T-helper 1 cell treated with Interleukin-12 subunit alpha and Interleukin-12 subunit beta and Interleukin-4 antibody, amounts not matched to agents 30 ng/mL and 1 ng/mL, for 36 hours (primary cell): ENCODE measurements at regions not wholly inside any gene's neighbourhood (a gene's known extent, or its start where the extent isn't known, plus 50 kb on each side); places are given as distances from the start of the nearest gene placed in this dataset.

Experiments used
- intact Hi-C: fragments of 100-400 bp; cut with micrococcal nuclease; formaldehyde crosslinking; loops from one replicate; pipeline ENCODE4 v1.15.1; 2024

DNA sequence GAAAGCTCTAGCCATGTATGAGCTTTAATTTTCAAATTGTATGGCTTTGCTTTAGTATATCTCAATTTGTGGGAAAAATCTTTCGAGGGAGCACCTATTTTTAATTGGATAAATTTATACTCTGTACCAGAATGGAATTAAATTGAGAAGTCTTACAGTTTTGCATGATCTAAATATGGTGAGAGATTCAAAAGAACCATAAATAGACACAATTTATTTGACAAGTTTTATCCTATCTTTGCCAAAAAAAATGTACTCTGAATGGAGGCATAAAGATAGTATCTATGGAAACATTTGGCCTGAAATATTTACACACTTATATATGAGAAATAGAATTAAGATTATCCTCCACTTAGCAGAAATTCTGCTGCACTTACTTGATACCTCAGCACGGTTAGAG is 238.4 kb downstream of the NDUFA10 start:
- intact Hi-C loops, result no loop called here

- intact Hi-C loops, result no loop called here
Measured at GRCh38 chr2:239781454-239781853, 243.7 kb downstream of the NDUFA10 start.

DNA sequence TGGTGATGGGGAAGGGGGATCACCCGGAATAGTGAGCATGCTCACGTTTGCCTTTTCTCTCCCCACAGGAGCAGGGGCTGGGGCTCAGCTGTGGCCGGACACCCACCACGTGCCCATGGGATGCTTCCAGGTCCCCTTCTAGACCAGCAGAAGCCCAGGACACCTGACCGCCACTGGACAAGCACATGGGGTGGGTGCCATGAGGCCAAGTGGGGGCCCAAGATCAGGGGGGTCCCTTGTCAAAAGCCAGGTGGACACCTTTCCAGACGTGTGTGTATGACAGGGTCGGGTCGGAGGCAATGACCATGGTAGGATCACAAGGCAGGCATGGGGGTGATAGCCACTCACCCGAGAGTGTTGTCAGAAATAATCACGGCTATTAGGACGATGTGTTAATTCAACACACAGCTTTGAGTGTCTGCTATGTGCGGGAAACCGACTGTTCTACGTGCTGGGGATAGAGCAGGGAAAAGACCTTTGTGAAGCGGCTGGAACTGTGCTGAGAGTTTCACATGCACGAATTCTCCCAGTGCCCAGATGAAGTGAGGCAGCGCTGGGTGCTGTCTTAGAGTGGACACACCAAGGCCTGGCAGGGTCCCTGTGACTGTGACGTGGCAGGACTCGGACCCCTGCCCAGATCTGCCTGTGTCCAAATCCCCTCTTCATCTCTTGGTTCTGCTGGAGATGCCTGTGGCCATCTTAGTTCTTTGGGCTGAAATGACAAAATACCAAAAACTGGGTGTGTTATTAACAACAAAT is 244.7 kb downstream of the NDUFA10 start:
- intact Hi-C loops, result no loop called here

GRCh38 chr2:239779584-239779983 is 245.6 kb downstream of the NDUFA10 start:
- intact Hi-C loops, result no loop called here

DNA sequence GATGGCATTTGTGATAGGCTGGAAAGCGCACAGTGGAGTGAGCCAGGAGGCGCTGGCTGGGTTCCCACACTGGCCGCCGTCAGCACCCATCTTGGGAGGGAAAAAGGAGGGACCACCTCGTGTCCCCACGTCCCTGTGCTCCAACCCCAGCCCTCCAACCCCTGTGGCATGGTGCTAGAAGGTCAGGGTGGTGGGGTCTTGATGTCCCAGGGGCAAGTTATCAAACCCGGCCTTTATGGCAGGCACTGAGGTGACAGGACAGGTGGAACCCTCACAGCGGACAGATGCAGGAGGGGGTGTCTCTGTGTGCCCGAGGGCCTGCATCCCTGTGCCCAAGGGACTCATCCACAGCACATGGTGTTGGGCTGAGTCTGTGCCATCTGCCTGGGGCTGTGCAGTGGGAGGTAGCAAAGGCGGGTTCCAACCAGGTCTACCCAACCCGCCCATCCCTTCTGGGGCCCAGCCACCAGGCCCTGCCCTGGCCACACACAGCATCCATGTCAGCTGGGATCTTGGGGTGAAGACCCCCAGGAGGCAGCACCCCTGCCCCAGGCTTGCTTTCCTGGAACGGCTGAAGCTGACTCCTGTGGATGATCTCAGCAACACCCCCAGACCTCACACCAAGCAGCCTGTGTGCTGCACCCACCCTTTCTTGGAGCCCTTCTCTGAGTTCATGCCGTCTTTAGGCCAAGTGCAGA is 246.1 kb downstream of the NDUFA10 start:
- intact Hi-C loops, result no loop called here

- intact Hi-C loops, result no loop called here
Measured at GRCh38 chr2:239778042-239778851, 246.9 kb downstream of the NDUFA10 start.

GRCh38 chr2:239777219-239777618 is 247.9 kb downstream of the NDUFA10 start:
- intact Hi-C loops, result no loop called here

- intact Hi-C loops, result no loop called here
Measured at GRCh38 chr2:239776436-239777005, 248.6 kb downstream of the NDUFA10 start.

DNA sequence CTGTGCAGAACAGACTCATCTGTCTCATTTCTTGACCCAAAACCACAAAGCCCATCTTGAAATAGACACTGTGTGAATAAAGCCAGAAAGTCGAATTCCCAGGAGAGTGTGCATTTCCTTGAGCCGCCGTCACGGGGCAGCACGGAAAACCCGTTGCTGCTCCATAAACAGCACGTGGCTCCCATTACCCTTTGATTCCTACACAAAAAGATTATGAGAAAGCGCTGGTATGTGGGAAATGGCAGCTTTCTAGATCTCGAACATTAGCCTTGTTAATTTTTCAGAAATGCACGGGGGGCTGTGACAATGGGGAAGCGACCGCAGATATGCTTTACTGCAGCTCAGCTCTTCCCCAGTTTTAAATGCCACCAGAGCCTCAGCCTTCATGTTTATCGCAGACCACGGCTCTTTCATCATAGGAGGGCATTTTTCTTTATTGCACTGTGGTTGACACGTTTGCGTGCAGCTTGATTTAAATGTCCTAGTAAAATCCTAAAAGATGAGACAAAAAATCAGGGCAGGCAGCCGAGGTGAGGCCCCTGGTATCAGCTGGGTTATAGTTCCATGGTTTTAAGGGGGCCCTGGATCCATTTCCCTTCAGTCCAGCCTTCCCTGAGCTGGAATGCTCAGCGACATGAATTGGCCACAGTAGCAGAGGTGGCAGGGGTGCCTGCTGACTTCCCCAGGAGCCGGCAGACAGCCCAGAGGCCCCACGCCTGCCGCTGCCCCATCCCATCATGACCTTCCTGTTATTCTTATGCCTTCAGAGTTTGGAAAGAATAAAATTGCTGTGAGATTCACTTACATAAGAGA is 249.3 kb downstream of the NDUFA10 start:
- intact Hi-C loops, result no loop called here

DNA sequence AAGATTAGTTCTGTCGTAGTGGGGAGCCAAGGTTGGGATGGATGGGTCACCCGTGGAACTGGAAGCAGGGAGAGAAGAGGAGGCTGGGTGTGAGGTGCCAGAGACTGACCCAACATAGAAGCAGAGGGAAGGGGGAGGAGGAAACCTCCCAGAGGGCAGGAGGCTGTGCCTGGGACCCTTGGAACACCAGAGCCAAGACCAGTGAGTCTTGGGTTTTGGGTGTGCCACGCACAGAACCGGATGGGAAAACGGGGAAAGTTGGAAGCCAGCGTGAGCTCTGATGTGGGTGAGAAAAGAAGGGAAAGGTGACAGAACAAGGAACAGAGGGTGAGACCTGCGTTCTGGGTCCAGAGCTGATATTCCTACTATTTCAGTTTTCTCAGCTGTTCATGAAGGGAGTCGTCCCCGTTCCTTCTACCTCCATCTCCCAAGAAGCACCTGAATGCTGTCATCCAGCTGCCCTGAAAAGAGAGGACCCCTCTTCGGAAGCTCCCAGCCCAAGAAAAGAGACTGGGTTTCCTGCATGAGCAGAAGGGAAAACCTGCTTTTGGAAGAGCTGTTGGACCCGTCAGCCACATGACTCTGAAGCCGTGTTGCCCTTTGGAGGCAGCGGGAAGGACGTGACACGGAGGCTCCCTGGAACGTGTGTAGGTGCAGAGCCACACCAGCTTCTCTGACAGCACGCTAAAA is 250.1 kb downstream of the NDUFA10 start:
- intact Hi-C loops, result no loop called here

- intact Hi-C loops, result no loop called here
Measured at GRCh38 chr2:239774142-239774462, 251.0 kb downstream of the NDUFA10 start.

GRCh38 chr2:239773228-239774141 is 251.7 kb downstream of the NDUFA10 start:
- intact Hi-C loops, result no loop called here

- intact Hi-C loops, result no loop called here
Measured at GRCh38 chr2:239772721-239773120, 252.4 kb downstream of the NDUFA10 start.

- intact Hi-C loops, result no loop called here
Measured at GRCh38 chr2:239770246-239770639, 254.9 kb downstream of the NDUFA10 start.

DNA sequence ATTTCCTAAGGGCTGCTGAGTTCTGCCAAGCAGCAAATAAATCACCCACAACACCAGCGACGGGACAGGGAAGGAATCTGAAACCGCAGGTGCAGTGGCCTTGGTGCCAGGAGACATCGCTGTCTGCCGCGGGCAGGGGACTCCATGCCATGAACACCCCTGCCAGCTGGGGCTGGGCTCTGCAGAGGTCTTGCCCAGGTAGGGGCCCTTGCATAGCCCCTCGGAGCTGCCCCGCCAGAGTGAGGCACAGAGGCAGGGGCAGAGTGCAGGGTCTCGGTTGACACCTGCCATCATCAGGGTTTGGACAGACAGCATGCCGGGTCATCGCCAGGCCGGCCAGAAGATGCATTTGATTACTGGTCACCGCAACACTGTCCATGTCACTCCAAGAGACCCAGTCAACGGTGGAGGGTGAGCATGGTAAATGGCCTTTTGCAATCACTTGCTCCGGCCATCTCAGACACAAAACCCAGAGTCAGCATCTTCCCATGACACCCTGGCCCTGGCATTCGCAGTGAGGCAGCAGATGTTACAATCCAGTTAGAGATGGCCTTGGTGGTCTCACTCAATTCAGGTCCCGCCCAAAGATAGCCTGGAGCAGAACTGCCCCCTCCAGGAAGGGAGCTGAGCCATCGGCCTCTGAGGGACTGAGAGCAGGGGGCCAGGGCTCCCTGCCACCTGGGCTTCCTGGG is 255.4 kb downstream of the NDUFA10 start:
- intact Hi-C loops, result no loop called here

DNA sequence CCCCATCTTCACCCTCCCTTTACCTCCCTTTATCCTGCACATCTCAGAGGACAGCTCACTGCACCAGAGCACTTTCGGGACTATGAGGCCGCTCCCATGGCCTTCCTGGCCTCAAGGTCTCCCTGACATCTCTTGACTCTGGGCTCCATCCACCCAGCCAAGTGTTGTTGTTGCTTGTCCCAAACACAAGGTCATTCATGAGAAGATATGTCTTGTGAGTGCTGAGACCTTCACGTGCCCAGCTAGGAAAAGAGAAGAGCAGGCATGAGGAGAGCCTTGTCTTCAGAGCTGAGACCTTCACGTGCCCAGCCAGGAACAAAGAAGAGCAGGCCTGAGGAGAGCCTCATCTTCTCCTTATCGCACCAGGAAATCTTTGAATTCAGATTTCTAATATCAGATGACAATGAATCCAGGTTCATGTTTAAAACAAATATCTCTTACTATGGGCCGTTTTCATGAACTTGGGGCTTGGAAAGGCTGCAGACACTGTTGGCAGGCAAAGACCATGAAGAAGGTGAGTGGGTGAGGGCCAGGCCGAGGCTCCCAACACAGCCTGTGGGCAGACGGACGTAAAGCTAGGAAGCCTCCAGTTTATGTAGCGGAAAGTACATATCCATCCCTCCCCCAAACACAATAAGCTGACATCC is 256.1 kb downstream of the NDUFA10 start:
- intact Hi-C loops, result no loop called here

GRCh38 chr2:239768031-239768790 is 256.9 kb downstream of the NDUFA10 start:
- intact Hi-C loops, result no loop called here
